IMR-90 (cell line): ENCODE measurements at regions not wholly inside any gene's neighbourhood (a gene's known extent, or its start where the extent isn't known, plus 50 kb on each side); places are given as distances from the start of the nearest gene placed in this dataset.

Experiments
- CEBPB ChIP-seq: IDR thresholded peaks from 2 replicates; pipeline ENCODE4 v1.6.1; 2012; ENCODE audit warnings: low read depth, low read length, improper control_type of control experiment
- CHD1 ChIP-seq: IDR thresholded peaks from 2 replicates; pipeline ENCODE4 v1.6.1; 2012; ENCODE audit warnings: low read depth, low read length, improper control_type of control experiment
- FOS ChIP-seq: fragments of 150-350 bp; IDR thresholded peaks from 2 replicates; pipeline ENCODE4 v1.6.1; 2016; ENCODE audit warnings: low read depth, low read length
- MAFK ChIP-seq: IDR thresholded peaks from 2 replicates; pipeline ENCODE4 v1.6.1; 2012; ENCODE audit warnings: low read depth, low read length, improper control_type of control experiment
- POLR2A ChIP-seq: IDR thresholded peaks from 2 replicates; pipeline ENCODE4 v1.6.1; 2012; ENCODE audit warnings: mild to moderate bottlenecking, low read depth, low read length
- RFX5 ChIP-seq: IDR thresholded peaks from 2 replicates; pipeline ENCODE4 v1.8.0; 2012; ENCODE audit warnings: low read depth, mild to moderate bottlenecking, low read length, moderate library complexity
- SMC3 ChIP-seq: fragments of 150-350 bp; IDR thresholded peaks from 2 replicates; pipeline ENCODE4 v1.6.1; 2016; ENCODE audit warnings: low read depth, mild to moderate bottlenecking, antibody characterized with exemption, low read length, moderate library complexity
- TF ChIP-seq, protein P1 (sequence below): conservative IDR thresholded peaks from 2 replicates; pipeline ENCODE4 v1.5.1; 2012; ENCODE audit warnings: mild to moderate bottlenecking, low read depth, low read length, improper control_type of control experiment
- TF ChIP-seq, protein P2 (sequence below): fragments of 150-350 bp; IDR thresholded peaks from 2 replicates; pipeline ENCODE4 v1.6.1; 2017; ENCODE audit warnings: mild to moderate bottlenecking, antibody characterized with exemption, low read length, low read depth

DNA sequence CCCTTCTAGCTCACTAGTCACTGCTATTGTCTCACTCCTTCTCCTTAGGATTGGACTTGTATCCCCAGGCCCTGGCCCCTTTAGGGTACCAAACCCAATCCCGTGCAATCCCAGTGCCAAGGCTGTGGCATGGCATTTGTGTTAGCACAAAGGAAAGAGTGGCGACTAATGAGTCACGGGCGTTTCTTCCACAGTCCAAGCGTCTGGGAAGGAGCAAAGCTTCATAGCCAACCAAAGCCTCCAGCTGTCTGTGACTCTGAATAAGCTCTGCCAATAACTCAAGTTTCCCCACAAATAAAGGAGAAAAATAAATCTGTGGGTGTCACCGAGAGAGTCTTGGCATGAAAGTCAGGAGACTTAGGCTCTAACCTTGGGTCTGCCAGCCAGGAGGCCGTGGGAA is 54.6 kb upstream of the COX10 start:
- TF ChIP-seq RFX5 (no peak), POLR2A (no peak), CEBPB (no peak), MAFK (no peak), CHD1 (no peak), SMC3 (no peak), FOS (no peak)
- TF ChIP-seq, protein P1, sequence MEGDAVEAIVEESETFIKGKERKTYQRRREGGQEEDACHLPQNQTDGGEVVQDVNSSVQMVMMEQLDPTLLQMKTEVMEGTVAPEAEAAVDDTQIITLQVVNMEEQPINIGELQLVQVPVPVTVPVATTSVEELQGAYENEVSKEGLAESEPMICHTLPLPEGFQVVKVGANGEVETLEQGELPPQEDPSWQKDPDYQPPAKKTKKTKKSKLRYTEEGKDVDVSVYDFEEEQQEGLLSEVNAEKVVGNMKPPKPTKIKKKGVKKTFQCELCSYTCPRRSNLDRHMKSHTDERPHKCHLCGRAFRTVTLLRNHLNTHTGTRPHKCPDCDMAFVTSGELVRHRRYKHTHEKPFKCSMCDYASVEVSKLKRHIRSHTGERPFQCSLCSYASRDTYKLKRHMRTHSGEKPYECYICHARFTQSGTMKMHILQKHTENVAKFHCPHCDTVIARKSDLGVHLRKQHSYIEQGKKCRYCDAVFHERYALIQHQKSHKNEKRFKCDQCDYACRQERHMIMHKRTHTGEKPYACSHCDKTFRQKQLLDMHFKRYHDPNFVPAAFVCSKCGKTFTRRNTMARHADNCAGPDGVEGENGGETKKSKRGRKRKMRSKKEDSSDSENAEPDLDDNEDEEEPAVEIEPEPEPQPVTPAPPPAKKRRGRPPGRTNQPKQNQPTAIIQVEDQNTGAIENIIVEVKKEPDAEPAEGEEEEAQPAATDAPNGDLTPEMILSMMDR: no peak
- TF ChIP-seq, protein P2, sequence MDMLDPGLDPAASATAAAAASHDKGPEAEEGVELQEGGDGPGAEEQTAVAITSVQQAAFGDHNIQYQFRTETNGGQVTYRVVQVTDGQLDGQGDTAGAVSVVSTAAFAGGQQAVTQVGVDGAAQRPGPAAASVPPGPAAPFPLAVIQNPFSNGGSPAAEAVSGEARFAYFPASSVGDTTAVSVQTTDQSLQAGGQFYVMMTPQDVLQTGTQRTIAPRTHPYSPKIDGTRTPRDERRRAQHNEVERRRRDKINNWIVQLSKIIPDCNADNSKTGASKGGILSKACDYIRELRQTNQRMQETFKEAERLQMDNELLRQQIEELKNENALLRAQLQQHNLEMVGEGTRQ: no peak
